ENCODE measurements at regions not wholly inside any gene's neighbourhood (a gene's known extent, or its start where the extent isn't known, plus 50 kb on each side); places are given as distances from the start of the nearest gene placed in this dataset.

- no peak for DNase-seq (ENCODE audit: low read depth)
These were observed 172.7 kb upstream of the SERPINE2 start for GRCh38 chr2:224211791-224212190.

GRCh38 chr2:224211181-224211480, 172.0 kb upstream of the SERPINE2 start:
- DNase-seq (ENCODE audit: low read depth): no peak

GRCh38 chr2:224210286-224211180, 171.4 kb upstream of the SERPINE2 start:
- no peak for DNase-seq (ENCODE audit: low read depth)

- DNase-seq (ENCODE audit: low read depth): no peak
These were observed 170.6 kb upstream of the SERPINE2 start for GRCh38 chr2:224209555-224210285.

GRCh38 chr2:224208443-224208842, 169.4 kb upstream of the SERPINE2 start:
- no peak for DNase-seq (ENCODE audit: low read depth)

- no peak for DNase-seq (ENCODE audit: low read depth)
These were observed 168.9 kb upstream of the SERPINE2 start for GRCh38 chr2:224208007-224208406.

- no peak for DNase-seq (ENCODE audit: low read depth)
These were observed 167.7 kb upstream of the SERPINE2 start for GRCh38 chr2:224206816-224207215.

GRCh38 chr2:224202281-224202865, 163.3 kb upstream of the SERPINE2 start:
- DNase-seq (ENCODE audit: low read depth): no peak

GRCh38 chr2:224198436-224198835, 159.3 kb upstream of the SERPINE2 start:
- no peak for DNase-seq (ENCODE audit: low read depth)

- no peak for DNase-seq (ENCODE audit: low read depth)
These were observed 157.7 kb upstream of the SERPINE2 start for GRCh38 chr2:224196810-224197209.

GRCh38 chr2:224195925-224196571, 157.0 kb upstream of the SERPINE2 start:
- DNase-seq (ENCODE audit: low read depth): peak; percentile 88

GRCh38 chr2:224194161-224194560, 155.1 kb upstream of the SERPINE2 start:
- no peak for DNase-seq (ENCODE audit: low read depth)

GRCh38 chr2:224191465-224191864, 152.4 kb upstream of the SERPINE2 start:
- DNase-seq (ENCODE audit: low read depth): no peak

- DNase-seq (ENCODE audit: low read depth): no peak
These were observed 151.8 kb upstream of the SERPINE2 start for GRCh38 chr2:224190936-224191270.

- no peak for DNase-seq (ENCODE audit: low read depth)
These were observed 151.3 kb upstream of the SERPINE2 start for GRCh38 chr2:224190234-224190935.

- DNase-seq (ENCODE audit: low read depth): no peak
These were observed 148.1 kb upstream of the SERPINE2 start for GRCh38 chr2:224187220-224187619.

GRCh38 chr2:224185023-224185601, 146.0 kb upstream of the SERPINE2 start:
- DNase-seq (ENCODE audit: low read depth): no peak

- no peak for DNase-seq (ENCODE audit: low read depth)
These were observed 144.0 kb upstream of the SERPINE2 start for GRCh38 chr2:224183086-224183485.

- no peak for DNase-seq (ENCODE audit: low read depth)
These were observed 143.4 kb upstream of the SERPINE2 start for GRCh38 chr2:224182498-224182897.

- DNase-seq (ENCODE audit: low read depth): no peak
These were observed 142.6 kb upstream of the SERPINE2 start for GRCh38 chr2:224181534-224182155.

- DNase-seq (ENCODE audit: low read depth): peak; percentile 64
These were observed 141.7 kb upstream of the SERPINE2 start for GRCh38 chr2:224180810-224181209.
